Fibroblast of mammary gland (primary cell): ENCODE measurements at regions not wholly inside any gene's neighbourhood (a gene's known extent, or its start where the extent isn't known, plus 50 kb on each side); places are given as distances from the start of the nearest gene placed in this dataset.
"Not testable (repeated sequence)": the region's sequence is repeated elsewhere in the genome, so short reads cannot be mapped to it uniquely, and the experiment has no call there.

ENCODE experiments used
- DNase-seq: peaks from one replicate; pipeline ENCODE4 v3.0.0-alpha.2; 2010; ENCODE audit warnings: low read depth
- H3K4me3 ChIP-seq: 2 replicates; pipeline ENCODE4 v1.5.1; 2011; ENCODE audit warnings: low read depth, mild to moderate bottlenecking, low read length, moderate library complexity; ENCODE audit not compliant: control insufficient read depth
- CTCF ChIP-seq: conservative IDR thresholded peaks from 2 replicates; pipeline ENCODE4 v1.5.1; 2011; ENCODE audit warnings: low read depth, low read length, inconsistent platforms; ENCODE audit not compliant: control insufficient read depth, insufficient read depth

GRCh38 chr7:86453454-86453853, 190.3 kb upstream of the GRM3 start:
- DNase-seq: no peak
- TF ChIP-seq CTCF: no peak
- H3K4me3 ChIP-seq: no peak overlapping the region

GRCh38 chr7:86448856-86449255, 194.9 kb upstream of the GRM3 start:
- no peak for DNase-seq
- no peak overlapping the region for H3K4me3 ChIP-seq
- no peak for TF ChIP-seq CTCF

GRCh38 chr7:86445285-86445684, 198.4 kb upstream of the GRM3 start:
- no peak for TF ChIP-seq CTCF
- no peak for DNase-seq

GRCh38 chr7:86444245-86444644, 199.5 kb upstream of the GRM3 start:
- no peak for DNase-seq
- H3K4me3 ChIP-seq: no peak overlapping the region
- TF ChIP-seq CTCF: no peak

More at GRCh38 chr7:86445285-86445684, 198.4 kb upstream of the GRM3 start:
- H3K4me3 ChIP-seq: no peak overlapping the region

- not testable (repeated sequence) for DNase-seq, H3K4me3 ChIP-seq
Measured at GRCh38 chr7:86440420-86440819, 203.3 kb upstream of the GRM3 start.

- no peak for TF ChIP-seq CTCF
- no peak overlapping the region for H3K4me3 ChIP-seq
- DNase-seq: no peak
Measured at GRCh38 chr7:86437951-86438450, 205.7 kb upstream of the GRM3 start.

- no peak overlapping the region for H3K4me3 ChIP-seq
- no peak for TF ChIP-seq CTCF
- DNase-seq: no peak
Measured at GRCh38 chr7:86431761-86432160, 211.9 kb upstream of the GRM3 start.

GRCh38 chr7:86411814-86412213, 231.9 kb upstream of the GRM3 start:
- no peak overlapping the region for H3K4me3 ChIP-seq
- TF ChIP-seq CTCF: no peak
- no peak for DNase-seq
